Suppressor macrophage (primary cell): ENCODE measurements at regions not wholly inside any gene's neighbourhood (a gene's known extent, or its start where the extent isn't known, plus 50 kb on each side); places are given as distances from the start of the nearest gene placed in this dataset.

ENCODE experiments used
- DNase-seq, 4 experiments: peaks; one replicate each; pipeline ENCODE4 v3.0.0-alpha.2; 2020 to 2022

DNA sequence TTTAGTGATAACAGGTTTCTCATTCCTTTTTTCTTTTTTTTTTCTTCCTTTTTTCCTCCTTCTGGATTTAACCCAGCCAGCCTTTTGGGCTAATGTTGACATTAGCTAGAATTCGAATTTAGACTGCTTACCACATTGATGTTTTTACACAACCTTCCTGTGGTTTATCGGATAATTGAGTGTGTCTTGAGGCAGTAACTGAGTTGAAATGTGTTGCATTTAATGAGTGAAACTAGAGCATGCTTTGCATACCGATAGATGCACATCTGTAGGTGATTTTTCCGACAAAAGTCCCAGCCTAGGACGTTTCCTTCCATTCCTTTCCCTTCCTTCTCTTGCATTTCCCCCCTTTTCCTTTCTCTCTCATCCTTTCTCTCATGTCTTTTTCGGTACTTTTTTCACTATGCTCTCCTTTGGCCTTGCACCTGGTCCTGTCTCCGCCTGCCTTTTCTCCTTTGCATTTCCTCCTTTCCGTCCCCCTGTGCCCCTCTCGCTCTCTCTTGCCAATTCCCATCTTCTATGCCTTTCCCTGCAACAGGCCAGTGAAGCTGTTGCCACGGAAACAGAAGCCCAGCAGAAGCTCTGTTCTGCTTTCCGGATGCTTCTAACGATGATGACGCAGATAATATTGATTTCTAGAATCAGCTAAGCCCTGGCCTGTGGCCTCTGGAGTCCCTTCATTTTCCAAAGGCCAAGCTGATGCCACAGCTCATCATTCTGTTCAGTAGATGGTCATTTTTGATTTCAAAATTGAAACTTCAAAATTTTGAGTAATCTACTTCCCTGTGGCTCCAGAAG lies 76.1 kb downstream of the SLC25A47 start:
- no peak for DNase-seq

DNA sequence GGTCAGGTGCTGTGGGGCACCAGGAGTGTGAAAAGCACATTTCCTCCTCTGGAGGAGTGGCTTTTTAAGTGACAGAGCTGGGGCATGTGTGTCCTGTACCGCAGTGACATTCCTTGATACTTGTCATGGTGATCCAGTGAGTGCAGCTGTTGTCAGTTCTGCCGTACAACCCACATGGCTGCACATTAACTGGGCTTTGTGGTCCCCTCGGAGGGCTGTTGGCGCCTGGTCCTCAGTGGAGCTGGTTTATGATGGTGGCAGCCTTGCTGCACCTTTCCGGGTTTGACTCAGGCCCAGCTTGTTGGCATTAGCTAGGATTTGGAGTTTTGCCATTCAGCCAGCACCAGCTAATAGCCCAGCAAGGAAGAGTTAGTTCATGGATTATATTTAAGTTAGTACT lies 77.0 kb downstream of the SLC25A47 start:
- no peak for DNase-seq

DNA sequence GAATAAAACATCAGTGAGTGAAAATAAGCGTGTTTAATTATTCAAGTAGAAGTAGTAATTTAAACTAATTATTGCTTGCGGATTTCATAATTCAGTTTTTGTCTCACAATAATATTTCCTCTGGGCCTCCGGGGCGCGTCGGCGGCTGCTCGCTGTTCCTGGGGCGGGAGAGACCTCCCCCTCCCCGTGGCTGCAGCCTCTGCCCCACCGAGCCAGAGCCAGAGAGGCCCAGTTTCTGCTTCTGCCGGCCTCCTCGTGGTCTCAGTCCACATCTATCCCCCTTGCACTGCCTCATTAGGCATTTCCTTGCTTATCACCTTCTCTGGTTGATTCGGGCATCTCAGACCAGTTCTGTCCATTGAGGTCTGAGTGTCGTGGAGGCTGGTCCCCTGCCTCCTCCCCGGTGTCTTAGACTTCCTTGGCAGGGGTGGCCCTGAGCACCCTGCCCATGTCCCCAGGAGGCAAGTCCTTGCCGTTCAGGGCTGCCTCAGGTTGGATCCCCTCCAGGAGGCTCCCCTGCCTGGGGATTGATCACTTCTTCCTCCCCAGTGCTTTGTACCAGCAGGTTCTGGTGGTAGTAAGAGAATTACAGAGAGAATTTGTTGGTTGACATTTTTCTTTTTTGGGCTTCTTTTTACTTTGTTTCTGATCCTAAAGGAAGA lies 78.0 kb downstream of the SLC25A47 start:
- DNase-seq: no peak

DNA sequence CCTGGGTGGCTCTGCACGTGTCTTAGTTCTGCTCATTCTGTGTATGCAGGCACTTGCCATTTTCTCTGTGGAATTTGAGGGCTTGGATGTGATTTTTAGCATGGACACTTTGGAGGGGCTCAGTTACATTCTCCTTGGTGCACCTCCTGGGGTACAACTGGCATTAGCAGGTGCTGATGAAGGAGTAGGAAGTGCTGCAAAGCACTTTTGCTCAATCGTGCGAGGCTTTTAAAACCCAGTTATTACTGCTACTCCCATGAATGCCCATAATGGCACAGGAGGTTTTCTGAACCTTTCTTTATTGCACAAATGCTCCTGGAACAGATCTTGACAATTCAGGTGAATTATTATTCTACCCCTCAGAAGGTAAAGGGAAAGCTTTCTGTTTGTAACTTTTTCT lies 78.7 kb downstream of the SLC25A47 start:
- no peak for DNase-seq

- peak in 3 of 4 experiments; percentile 12 to 34 (median 22) for DNase-seq
Observed at GRCh38 chr14:100402631-100403030, 79.5 kb downstream of the SLC25A47 start.

DNA sequence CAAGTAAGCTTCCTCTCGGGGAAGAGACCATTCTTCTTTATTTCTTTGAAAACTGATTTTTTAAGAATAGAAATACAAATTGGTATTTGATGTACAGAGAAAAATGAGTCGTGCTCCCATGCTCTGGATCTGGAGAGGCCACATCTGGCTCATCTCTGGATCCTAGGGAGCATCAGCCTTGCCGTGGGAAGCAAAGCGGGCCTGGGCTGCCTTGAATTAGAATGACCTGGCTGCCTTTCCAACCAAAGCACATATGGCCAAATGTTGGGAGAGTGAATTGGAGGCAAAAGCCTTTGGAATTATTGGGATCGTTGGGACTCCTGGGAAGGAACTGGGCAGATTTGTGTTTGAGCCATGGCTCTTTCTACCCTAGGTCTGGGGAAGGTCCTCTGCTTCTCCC lies 80.0 kb downstream of the SLC25A47 start:
- no peak for DNase-seq

DNA sequence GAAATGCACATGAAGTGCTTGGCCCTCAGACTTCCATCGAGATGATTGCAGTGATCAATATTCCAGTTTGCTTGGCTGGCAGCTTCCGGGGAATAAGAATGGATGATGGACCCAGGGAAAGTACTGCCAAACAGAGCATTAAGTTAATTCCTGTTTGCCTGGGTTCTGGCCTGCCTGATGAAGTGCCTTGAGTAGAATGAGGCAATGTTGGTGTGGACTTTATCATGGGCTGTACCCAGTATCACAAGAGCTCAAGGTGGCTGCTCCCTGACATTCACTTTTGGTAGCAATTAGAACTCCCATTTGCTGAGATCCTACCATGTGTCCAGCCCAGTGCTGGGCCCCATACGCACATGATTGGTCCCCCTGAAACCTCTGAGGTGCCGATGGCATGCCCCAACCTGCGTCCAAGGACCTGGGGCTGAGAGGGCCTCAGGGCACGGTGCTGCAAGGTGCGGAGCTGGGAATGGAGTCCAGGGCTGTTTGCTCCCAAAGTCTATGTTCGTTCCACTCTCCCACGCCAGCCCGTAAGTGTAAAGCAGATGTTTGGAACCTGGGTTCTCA lies 80.7 kb downstream of the SLC25A47 start:
- no peak for DNase-seq

- no peak for DNase-seq
Observed at GRCh38 chr14:100404419-100404818, 81.3 kb downstream of the SLC25A47 start.

GRCh38 chr14:100405760-100406455 lies 82.8 kb downstream of the SLC25A47 start:
- no peak for DNase-seq

GRCh38 chr14:100406505-100407131 lies 83.5 kb downstream of the SLC25A47 start:
- DNase-seq: peak; percentile 57 to 78 (median 68)

- no peak for DNase-seq
Observed at GRCh38 chr14:100407376-100408102, 84.4 kb downstream of the SLC25A47 start.

DNA sequence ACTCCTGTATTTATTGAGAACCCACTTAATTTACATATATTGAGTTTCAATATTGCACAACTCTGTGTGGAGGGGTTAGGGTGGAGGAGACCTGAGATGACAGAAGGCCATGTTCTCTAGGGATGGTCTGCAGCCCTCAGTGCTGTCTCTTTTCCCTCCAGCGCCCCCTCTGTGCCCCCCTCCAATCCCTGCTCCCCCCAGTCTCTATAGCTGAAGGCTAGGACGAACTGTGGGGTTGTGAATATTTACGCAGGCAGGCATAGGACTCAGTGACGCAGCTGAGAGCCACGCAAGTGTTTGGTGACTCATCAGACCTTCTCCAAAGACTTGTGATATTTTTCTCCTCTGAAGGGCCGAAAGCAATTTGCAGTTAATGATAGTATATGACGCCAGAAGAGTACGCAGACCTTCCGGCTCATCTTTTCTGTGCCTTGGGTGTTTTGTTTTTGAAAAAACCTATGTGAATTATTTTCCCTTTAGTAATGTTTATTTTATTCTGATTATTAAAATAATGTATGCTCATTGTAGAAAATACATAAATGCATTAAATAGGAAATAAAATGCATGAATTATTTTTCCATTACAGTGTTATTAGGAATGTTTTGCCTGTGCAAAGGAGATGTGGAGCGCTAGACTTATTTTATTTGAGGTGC lies 85.3 kb downstream of the SLC25A47 start:
- DNase-seq: peak; percentile 82 to 92 (median 84)

DNA sequence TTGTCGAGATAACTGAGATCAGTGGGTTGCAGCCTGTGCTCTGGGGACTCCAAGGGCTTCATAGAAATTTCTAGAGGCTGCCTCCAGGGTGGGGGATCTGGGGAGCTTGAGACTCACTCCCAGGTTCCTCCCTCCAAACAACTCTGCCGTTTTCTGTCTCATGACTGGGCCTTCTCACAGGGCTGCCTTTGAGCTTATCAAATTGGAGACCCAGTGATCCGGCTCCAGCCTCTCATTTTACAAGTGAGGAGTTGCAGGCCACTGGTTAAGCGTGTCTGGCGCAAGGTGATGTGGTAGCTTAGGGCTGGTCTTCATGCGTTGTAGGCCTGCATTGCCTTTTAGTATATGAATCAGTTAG lies 85.8 kb downstream of the SLC25A47 start:
- DNase-seq: peak in 2 of 4 experiments; percentile 16 to 27

DNA sequence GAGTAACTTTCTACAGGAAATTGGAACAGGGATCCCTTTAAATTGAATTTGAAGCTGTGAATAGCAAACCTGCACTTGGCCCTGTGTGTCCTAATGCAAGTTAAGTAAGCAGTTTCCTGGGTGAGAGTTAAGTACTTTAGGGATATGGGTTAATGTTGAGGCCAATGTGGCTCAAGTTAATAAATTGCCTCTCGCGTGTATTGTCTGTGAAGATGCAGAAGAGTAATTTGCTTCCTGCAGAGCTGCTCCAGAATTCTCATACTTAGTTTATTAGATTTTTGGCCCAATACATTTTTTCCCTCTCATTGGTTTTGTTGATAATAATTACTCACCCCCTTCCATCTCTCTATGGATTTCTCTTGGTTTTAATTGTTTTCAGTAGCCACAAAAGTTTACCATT lies 86.5 kb downstream of the SLC25A47 start:
- no peak for DNase-seq

GRCh38 chr14:100410056-100410565 lies 87.0 kb downstream of the SLC25A47 start:
- no peak for DNase-seq

GRCh38 chr14:100413699-100414098 lies 90.6 kb downstream of the SLC25A47 start:
- DNase-seq: no peak

DNA sequence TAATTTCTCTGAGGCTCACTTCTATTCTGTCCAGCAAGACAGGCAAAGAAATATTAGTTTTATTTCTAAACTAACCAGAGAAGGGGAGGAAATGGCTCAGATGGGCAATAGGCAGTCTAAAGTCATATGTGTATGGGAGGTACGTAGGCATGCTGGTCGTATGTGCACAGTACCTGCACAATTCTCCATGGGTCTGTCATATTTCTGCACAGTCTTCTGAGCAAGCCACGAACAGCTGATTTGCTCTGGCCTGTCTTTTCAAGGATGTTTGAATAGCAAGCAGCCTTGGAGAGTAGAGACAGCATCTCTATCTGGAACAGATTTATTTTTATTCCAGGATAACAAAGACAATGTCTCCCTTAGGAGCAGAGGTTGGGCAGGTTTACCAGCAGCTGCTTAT lies 92.1 kb downstream of the SLC25A47 start:
- DNase-seq: no peak

DNA sequence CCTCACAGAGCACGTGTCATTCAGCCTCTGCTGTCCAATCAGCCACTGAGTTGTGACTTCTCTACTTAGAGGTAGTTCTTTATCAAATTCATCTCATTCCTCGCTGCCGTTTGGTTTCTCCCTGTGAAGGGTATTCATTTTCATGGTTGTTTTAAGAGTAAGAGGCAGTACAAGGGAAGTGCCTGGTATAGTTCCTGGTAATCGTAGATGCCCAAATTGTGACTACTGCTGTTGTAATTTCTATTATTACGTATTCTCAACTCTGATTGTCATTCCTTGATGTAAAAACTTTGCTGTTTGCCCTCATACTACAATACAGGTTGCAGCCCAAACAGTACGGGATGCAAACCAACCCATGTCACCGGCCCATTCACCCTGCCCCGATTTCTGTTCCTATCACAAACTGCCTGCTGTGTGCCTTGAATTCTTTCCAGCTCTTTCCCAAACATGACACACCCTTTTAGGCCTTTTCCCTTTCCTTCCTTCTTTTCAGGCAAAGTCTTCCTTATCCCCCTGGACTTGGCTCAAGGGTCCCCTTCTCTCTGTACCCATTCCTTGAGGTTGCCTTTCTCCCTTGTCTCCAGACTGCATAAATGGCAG lies 93.0 kb downstream of the SLC25A47 start:
- no peak for DNase-seq

- no peak for DNase-seq
Observed at GRCh38 chr14:100416921-100417860, 94.1 kb downstream of the SLC25A47 start.

DNA sequence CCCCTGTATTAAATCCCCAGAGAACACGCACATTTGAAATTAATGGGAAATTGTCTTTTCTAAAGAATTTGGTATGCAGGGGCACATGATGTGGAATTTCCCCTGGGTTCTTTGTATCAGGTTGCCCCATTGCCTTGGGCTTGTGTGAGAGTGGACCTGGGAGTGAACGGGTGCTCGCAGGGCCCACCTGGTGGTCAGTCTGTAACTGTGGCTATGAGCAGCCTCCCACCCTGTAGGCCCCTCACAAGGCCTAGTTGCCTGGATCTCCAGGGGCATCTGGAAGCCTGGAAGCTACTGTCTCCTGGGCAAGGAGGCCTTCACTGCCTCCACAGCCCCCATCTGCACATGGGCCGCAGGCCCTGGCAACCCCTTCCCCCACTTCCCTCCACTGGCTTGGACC lies 96.7 kb downstream of the SLC25A47 start:
- DNase-seq: no peak
